HUES48 (cell line): ENCODE measurements at regions not wholly inside any gene's neighbourhood (a gene's known extent, or its start where the extent isn't known, plus 50 kb on each side); places are given as distances from the start of the nearest gene placed in this dataset.

Experiments used
- H3K27ac ChIP-seq: one replicate; pipeline ENCODE4 v1.7.0; 2013; ENCODE audit warnings: low read depth, low read length, inconsistent platforms
- H3K27me3 ChIP-seq: 2 replicates; pipeline ENCODE4 v1.6.1; 2013; ENCODE audit warnings: mild to moderate bottlenecking, low read length; ENCODE audit not compliant: control insufficient read depth, insufficient read depth
- H3K36me3 ChIP-seq: 2 replicates; pipeline ENCODE4 v1.6.1; 2013; ENCODE audit warnings: low read length; ENCODE audit not compliant: control insufficient read depth, insufficient read depth
- H3K4me1 ChIP-seq: 2 replicates; pipeline ENCODE4 v1.6.1; 2013; ENCODE audit warnings: mild to moderate bottlenecking, low read length; ENCODE audit not compliant: control insufficient read depth, insufficient read depth
- H3K4me3 ChIP-seq: 2 replicates; pipeline ENCODE4 v1.5.1; 2013; ENCODE audit warnings: mild to moderate bottlenecking, low read depth, low read length
- H3K9ac ChIP-seq: 2 replicates; pipeline ENCODE4 v1.6.1; 2013; ENCODE audit warnings: mild to moderate bottlenecking, low read depth, low read length, moderate library complexity
- H3K9me3 ChIP-seq: 2 replicates; pipeline ENCODE4 v1.6.1; 2013; ENCODE audit warnings: low read length; ENCODE audit not compliant: control insufficient read depth, insufficient read depth

- H3K9ac ChIP-seq = peak overlapping the region; percentile 83
- no peaks in the 10 kb centered on the region for H3K36me3 ChIP-seq
- H3K27ac ChIP-seq = peak overlapping the region; percentile 42
- H3K9me3 ChIP-seq = no peaks in the 10 kb centered on the region
- peaks cover 9% of the 10 kb centered on the region for H3K27me3 ChIP-seq
- peak overlapping the region; percentile 64 for H3K4me3 ChIP-seq
- H3K4me1 ChIP-seq = peaks cover 52% of the 10 kb centered on the region
Measured at GRCh38 chr11:129279326-129280026, 87.4 kb upstream of the ARHGAP32 start.

GRCh38 chr11:129278586-129279319, 86.6 kb upstream of the ARHGAP32 start:
- H3K9me3 ChIP-seq = no peaks in the 10 kb centered on the region
- peaks cover 9% of the 10 kb centered on the region for H3K27me3 ChIP-seq
- no peak overlapping the region for H3K27ac ChIP-seq
- no peak overlapping the region; the same call in 1 of the 2 replicates for H3K9ac ChIP-seq
- peak overlapping the region; percentile 60 for H3K4me3 ChIP-seq
- no peaks in the 10 kb centered on the region for H3K36me3 ChIP-seq
- peaks cover 56% of the 10 kb centered on the region for H3K4me1 ChIP-seq

- Histone ChIP-seq H3K27me3 (peaks cover 9% of the 10 kb centered on the region), H3K4me1 (peaks cover 48% of the 10 kb centered on the region), H3K36me3 (no peaks in the 10 kb centered on the region), H3K4me3 (peak overlapping the region; percentile 60), H3K9me3 (no peaks in the 10 kb centered on the region), H3K9ac (no peak overlapping the region), H3K27ac (no peak overlapping the region)
Measured at GRCh38 chr11:129277198-129277843, 85.2 kb upstream of the ARHGAP32 start.

GRCh38 chr11:129275828-129276227, 83.7 kb upstream of the ARHGAP32 start:
- Histone ChIP-seq H3K36me3 (no peaks in the 10 kb centered on the region), H3K27ac (no peak overlapping the region), H3K9me3 (no peaks in the 10 kb centered on the region), H3K9ac (no peak overlapping the region), H3K27me3 (peaks cover 9% of the 10 kb centered on the region), H3K4me1 (peaks cover 52% of the 10 kb centered on the region), H3K4me3 (no peak overlapping the region)

GRCh38 chr11:129273944-129274711, 82.0 kb upstream of the ARHGAP32 start:
- H3K9me3 ChIP-seq = no peaks in the 10 kb centered on the region
- H3K27ac ChIP-seq = no peak overlapping the region
- no peaks in the 10 kb centered on the region for H3K36me3 ChIP-seq
- H3K4me1 ChIP-seq = peaks cover 43% of the 10 kb centered on the region
- H3K27me3 ChIP-seq = peaks cover 6% of the 10 kb centered on the region; the same call in 1 of the 2 replicates
- H3K4me3 ChIP-seq = no peak overlapping the region
- no peak overlapping the region for H3K9ac ChIP-seq

GRCh38 chr11:129273322-129273721, 81.2 kb upstream of the ARHGAP32 start:
- Histone ChIP-seq H3K4me3 (no peak overlapping the region), H3K4me1 (peaks cover 43% of the 10 kb centered on the region), H3K9me3 (no peaks in the 10 kb centered on the region), H3K36me3 (no peaks in the 10 kb centered on the region), H3K27me3 (peaks cover 5% of the 10 kb centered on the region; the same call in 1 of the 2 replicates), H3K27ac (no peak overlapping the region), H3K9ac (no peak overlapping the region)

- peaks cover 35% of the 10 kb centered on the region for H3K4me1 ChIP-seq
- H3K9me3 ChIP-seq = no peaks in the 10 kb centered on the region
- no peak overlapping the region for H3K4me3 ChIP-seq
- no peaks in the 10 kb centered on the region for H3K36me3 ChIP-seq
- no peak overlapping the region for H3K9ac ChIP-seq
- H3K27ac ChIP-seq = no peak overlapping the region
- H3K27me3 ChIP-seq = no peaks in the 10 kb centered on the region
Measured at GRCh38 chr11:129271030-129271429, 78.9 kb upstream of the ARHGAP32 start.

- no peaks in the 10 kb centered on the region for H3K9me3 ChIP-seq
- peaks cover 36% of the 10 kb centered on the region for H3K4me1 ChIP-seq
- no peaks in the 10 kb centered on the region for H3K36me3 ChIP-seq
- no peak overlapping the region for H3K9ac ChIP-seq
- no peak overlapping the region for H3K27ac ChIP-seq
- H3K27me3 ChIP-seq = no peaks in the 10 kb centered on the region
- no peak overlapping the region for H3K4me3 ChIP-seq
Measured at GRCh38 chr11:129270446-129270845, 78.3 kb upstream of the ARHGAP32 start.

GRCh38 chr11:129268371-129268770, 76.2 kb upstream of the ARHGAP32 start:
- H3K4me1 ChIP-seq = peaks cover 33% of the 10 kb centered on the region
- H3K4me3 ChIP-seq = no peak overlapping the region
- H3K27ac ChIP-seq = no peak overlapping the region
- H3K9me3 ChIP-seq = no peaks in the 10 kb centered on the region
- H3K36me3 ChIP-seq = peaks cover 2% of the 10 kb centered on the region; the same call in 1 of the 2 replicates
- no peaks in the 10 kb centered on the region for H3K27me3 ChIP-seq
- no peak overlapping the region for H3K9ac ChIP-seq

GRCh38 chr11:129267716-129268115, 75.6 kb upstream of the ARHGAP32 start:
- H3K27ac ChIP-seq = peak overlapping the region; percentile 5

More at GRCh38 chr11:129267716-129268115, 75.6 kb upstream of the ARHGAP32 start:
- Histone ChIP-seq H3K9ac (no peak overlapping the region), H3K4me1 (peaks cover 33% of the 10 kb centered on the region), H3K9me3 (no peaks in the 10 kb centered on the region), H3K27me3 (no peaks in the 10 kb centered on the region), H3K36me3 (peaks cover 2% of the 10 kb centered on the region; the same call in 1 of the 2 replicates), H3K4me3 (no peak overlapping the region)
